Tibial nerve (tissue), 4 donors: ENCODE measurements at regions not wholly inside any gene's neighbourhood (a gene's known extent, or its start where the extent isn't known, plus 50 kb on each side); places are given as distances from the start of the nearest gene placed in this dataset.

Experiments
- CTCF ChIP-seq, 5 experiments: fragments of 200-600 bp in 3 of 5; fragments of 450-650 bp in 2 of 5; sonication (generic) in 3 of 5; IDR thresholded peaks; one replicate each; pipeline ENCODE4 v1.5.1; 2016 to 2019; ENCODE audit warnings: antibody characterized with exemption in 5 of 5, mild to moderate bottlenecking in 3 of 5, moderate library complexity in 2 of 5
- EP300 ChIP-seq, 2 donors: sonication (generic); formaldehyde crosslinking; IDR thresholded peaks; one replicate each; pipeline ENCODE4 v1.6.1; 2017; ENCODE audit warnings: antibody characterized with exemption in 2 of 2, mild to moderate bottlenecking in 1 of 2

GRCh38 chr12:23041774-23042173 lies 416.8 kb downstream of the ETNK1 start:
- TF ChIP-seq CTCF (IDR thresholded peaks at IDR 0.05) (no peak), EP300 (IDR thresholded peaks at IDR 0.05) (no peak)
